T-helper 2 cell treated with Interferon-gamma antibody and Interleukin-4, amounts not matched to agents 5 μg/mL and 100 μg/mL, for 36 hours (primary cell): ENCODE measurements at regions not wholly inside any gene's neighbourhood (a gene's known extent, or its start where the extent isn't known, plus 50 kb on each side); places are given as distances from the start of the nearest gene placed in this dataset.

Experiments used
- DNase-seq: peaks from one replicate; pipeline ENCODE4 v3.0.0; 2021; ENCODE audit warnings: low spot score
- H3K27ac Mint-ChIP-seq: one replicate; pipeline ENCODE4 v1.8.0; 2021; ENCODE audit warnings: mild to moderate bottlenecking, mixed read lengths
- H3K27me3 Mint-ChIP-seq: one replicate; pipeline ENCODE4 v1.8.0; 2021; ENCODE audit warnings: low read depth, mixed read lengths
- H3K36me3 Mint-ChIP-seq: one replicate; pipeline ENCODE4 v1.8.0; 2021; ENCODE audit warnings: low read depth, mixed read lengths
- H3K4me1 Mint-ChIP-seq: one replicate; pipeline ENCODE4 v1.8.0; 2021; ENCODE audit warnings: low read depth, mixed read lengths
- H3K4me3 Mint-ChIP-seq: one replicate; pipeline ENCODE4 v1.8.0; 2022; ENCODE audit warnings: mild to moderate bottlenecking, moderate library complexity, mixed read lengths
- H3K9me3 Mint-ChIP-seq: one replicate; pipeline ENCODE4 v1.8.0; 2021; ENCODE audit warnings: mixed read lengths

- Mint-ChIP-seq H3K36me3 (no peaks in the 10 kb centered on the region), H3K27me3 (no peaks in the 10 kb centered on the region), H3K9me3 (no peaks in the 10 kb centered on the region), H3K27ac (no peak overlapping the region), H3K4me3 (no peak overlapping the region), H3K4me1 (no peaks in the 10 kb centered on the region)
- no peak for DNase-seq
These were observed 183.9 kb upstream of the ST6GAL2 start for GRCh38 chr2:107069890-107070289.

- no peak for DNase-seq
- no peaks in the 10 kb centered on the region for H3K4me1 Mint-ChIP-seq
- no peak overlapping the region for H3K27ac Mint-ChIP-seq
- no peaks in the 10 kb centered on the region for H3K36me3 Mint-ChIP-seq
- H3K9me3 Mint-ChIP-seq: no peaks in the 10 kb centered on the region
- H3K4me3 Mint-ChIP-seq: no peak overlapping the region
- H3K27me3 Mint-ChIP-seq: no peaks in the 10 kb centered on the region
These were observed 186.4 kb upstream of the ST6GAL2 start for GRCh38 chr2:107072150-107072940.

- Mint-ChIP-seq H3K27me3 (no peaks in the 10 kb centered on the region), H3K4me1 (no peaks in the 10 kb centered on the region), H3K27ac (no peak overlapping the region), H3K9me3 (no peaks in the 10 kb centered on the region), H3K36me3 (no peaks in the 10 kb centered on the region), H3K4me3 (no peak overlapping the region)
- DNase-seq: no peak
These were observed 192.6 kb upstream of the ST6GAL2 start for GRCh38 chr2:107078584-107078983.

DNA sequence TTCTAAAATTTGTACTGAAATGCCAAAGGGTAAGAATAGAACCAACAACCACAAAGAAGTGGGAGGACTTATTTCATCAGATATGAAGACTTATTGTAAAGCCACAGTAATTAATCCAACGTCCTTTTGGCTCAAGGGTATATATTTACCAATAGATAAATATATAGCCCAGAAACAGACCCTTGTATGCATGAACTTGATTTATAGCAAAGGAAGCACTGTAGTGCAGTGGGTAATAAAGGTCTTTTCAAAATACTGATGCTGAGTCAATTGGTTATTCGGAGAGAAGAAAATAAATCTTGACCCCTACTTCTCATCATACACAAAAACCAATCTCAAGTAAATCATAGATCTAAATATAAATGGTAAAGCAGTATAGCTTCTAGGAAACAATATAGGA, 200.5 kb upstream of the ST6GAL2 start:
- Mint-ChIP-seq H3K36me3 (no peaks in the 10 kb centered on the region), H3K4me3 (no peak overlapping the region), H3K27me3 (no peaks in the 10 kb centered on the region), H3K4me1 (no peaks in the 10 kb centered on the region), H3K27ac (no peak overlapping the region), H3K9me3 (no peaks in the 10 kb centered on the region)
- DNase-seq: no peak

DNA sequence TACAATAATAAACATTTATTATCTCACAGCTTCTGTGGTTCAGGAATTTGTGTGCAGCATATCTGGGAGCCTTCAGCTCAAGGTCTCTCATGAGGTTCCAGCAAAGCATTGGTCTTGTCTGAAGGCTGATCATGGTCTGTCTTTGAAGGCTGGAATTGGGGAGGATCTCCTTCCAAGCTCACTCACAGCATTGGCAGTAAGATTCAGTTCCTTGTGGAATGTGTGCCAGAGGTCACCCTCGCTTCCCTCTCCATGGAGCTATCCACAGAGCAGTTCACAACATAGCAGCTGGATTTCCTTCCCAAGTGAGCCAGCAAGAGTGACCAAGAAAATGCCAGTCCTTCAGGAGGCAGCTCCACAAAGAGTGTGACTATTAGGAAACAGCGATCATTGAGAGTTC, 202.2 kb upstream of the ST6GAL2 start:
- Mint-ChIP-seq H3K9me3 (no peaks in the 10 kb centered on the region), H3K27ac (no peak overlapping the region), H3K36me3 (no peaks in the 10 kb centered on the region), H3K27me3 (no peaks in the 10 kb centered on the region), H3K4me1 (no peaks in the 10 kb centered on the region), H3K4me3 (no peak overlapping the region)
- DNase-seq: no peak

GRCh38 chr2:107091163-107091864, 205.3 kb upstream of the ST6GAL2 start:
- no peaks in the 10 kb centered on the region for H3K9me3 Mint-ChIP-seq
- no peak overlapping the region for H3K27ac Mint-ChIP-seq
- H3K27me3 Mint-ChIP-seq: no peaks in the 10 kb centered on the region
- H3K4me3 Mint-ChIP-seq: no peak overlapping the region
- H3K4me1 Mint-ChIP-seq: no peaks in the 10 kb centered on the region
- no peak for DNase-seq
- no peaks in the 10 kb centered on the region for H3K36me3 Mint-ChIP-seq

DNA sequence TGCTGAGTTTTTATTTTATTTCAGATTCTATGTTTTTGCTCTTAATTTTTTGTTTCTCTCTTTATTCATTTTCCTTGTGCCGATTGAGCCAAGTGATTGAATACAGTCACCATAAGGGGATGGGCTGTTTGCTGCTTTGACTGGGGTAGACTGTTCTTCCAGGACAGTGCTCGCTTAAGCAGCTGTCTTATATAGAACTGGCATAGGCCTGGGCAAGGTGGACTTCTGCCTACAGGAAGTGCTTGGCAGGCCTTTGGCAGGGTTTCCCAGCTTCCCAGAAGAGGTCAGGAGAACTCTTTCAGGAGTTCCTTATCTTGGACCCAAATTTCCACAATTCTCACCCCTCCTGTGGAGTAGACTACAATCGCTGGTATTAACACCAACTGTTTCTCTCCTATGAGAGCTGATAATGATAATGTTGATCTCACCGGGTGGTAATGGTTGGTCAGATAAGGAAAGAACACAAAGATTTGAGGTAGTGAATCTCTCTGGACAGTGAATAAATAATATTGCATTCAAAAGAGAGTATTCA, 207.5 kb upstream of the ST6GAL2 start:
- Mint-ChIP-seq H3K36me3 (no peaks in the 10 kb centered on the region), H3K4me3 (no peak overlapping the region), H3K27me3 (no peaks in the 10 kb centered on the region), H3K9me3 (no peaks in the 10 kb centered on the region), H3K27ac (no peak overlapping the region), H3K4me1 (no peaks in the 10 kb centered on the region)
- DNase-seq: no peak

GRCh38 chr2:107094450-107094986, 208.6 kb upstream of the ST6GAL2 start:
- DNase-seq: no peak
- Mint-ChIP-seq H3K27me3 (no peaks in the 10 kb centered on the region), H3K9me3 (no peaks in the 10 kb centered on the region), H3K4me1 (no peaks in the 10 kb centered on the region), H3K27ac (no peak overlapping the region), H3K36me3 (no peaks in the 10 kb centered on the region), H3K4me3 (no peak overlapping the region)

DNA sequence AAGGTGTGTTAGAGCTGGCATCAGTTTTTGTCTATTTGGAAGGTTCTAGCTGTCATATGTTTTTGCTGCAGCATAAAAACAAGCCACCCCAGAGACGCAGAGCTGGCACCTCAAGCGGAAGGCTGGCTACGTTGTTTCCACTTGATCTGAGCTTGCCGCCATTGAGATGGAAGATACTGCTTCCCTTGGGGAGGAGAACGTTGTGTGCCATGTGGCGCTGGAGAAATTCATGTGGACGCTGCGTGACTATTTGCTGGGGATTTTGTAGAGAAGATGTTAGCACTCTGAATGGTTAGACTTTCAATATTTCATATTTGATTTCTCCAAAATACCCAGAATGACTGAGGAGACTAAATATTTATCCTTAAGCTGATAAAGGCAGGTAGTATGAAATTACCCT, 216.2 kb upstream of the ST6GAL2 start:
- no peak for DNase-seq
- no peak overlapping the region for H3K27ac Mint-ChIP-seq
- no peaks in the 10 kb centered on the region for H3K4me1 Mint-ChIP-seq
- H3K4me3 Mint-ChIP-seq: no peak overlapping the region
- H3K27me3 Mint-ChIP-seq: no peaks in the 10 kb centered on the region
- peaks cover 6% of the 10 kb centered on the region for H3K9me3 Mint-ChIP-seq
- no peaks in the 10 kb centered on the region for H3K36me3 Mint-ChIP-seq

- H3K36me3 Mint-ChIP-seq: no peaks in the 10 kb centered on the region
- H3K27me3 Mint-ChIP-seq: no peaks in the 10 kb centered on the region
- H3K9me3 Mint-ChIP-seq: peaks cover 6% of the 10 kb centered on the region
- H3K4me1 Mint-ChIP-seq: no peaks in the 10 kb centered on the region
- no peak overlapping the region for H3K27ac Mint-ChIP-seq
- DNase-seq: no peak
- no peak overlapping the region for H3K4me3 Mint-ChIP-seq
These were observed 221.4 kb upstream of the ST6GAL2 start for GRCh38 chr2:107107351-107107750.

DNA sequence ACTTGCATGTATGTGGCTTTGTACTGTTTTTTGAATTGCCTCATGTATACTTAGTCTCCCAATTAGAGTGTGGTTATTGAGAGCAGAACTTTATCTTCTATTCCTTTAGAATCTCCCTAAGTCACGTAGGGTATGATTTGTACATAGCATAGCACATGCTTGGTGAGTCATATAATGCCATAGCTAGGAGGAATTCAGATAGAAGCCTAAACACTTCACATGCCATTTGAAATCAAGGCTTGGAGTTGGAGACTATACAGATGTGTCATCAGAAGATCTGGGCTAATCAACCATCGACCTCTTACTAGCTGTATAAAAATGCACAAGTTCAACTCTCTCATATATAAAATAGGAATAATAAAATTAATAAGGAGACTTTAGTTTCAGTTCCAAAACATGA, 222.6 kb upstream of the ST6GAL2 start:
- Mint-ChIP-seq H3K27ac (no peak overlapping the region), H3K4me1 (no peaks in the 10 kb centered on the region), H3K27me3 (no peaks in the 10 kb centered on the region)

GRCh38 chr2:107111623-107112022, 225.7 kb upstream of the ST6GAL2 start:
- Mint-ChIP-seq H3K4me3 (no peak overlapping the region), H3K27ac (no peak overlapping the region), H3K4me1 (no peaks in the 10 kb centered on the region), H3K9me3 (no peaks in the 10 kb centered on the region), H3K27me3 (no peaks in the 10 kb centered on the region), H3K36me3 (no peaks in the 10 kb centered on the region)
- DNase-seq: no peak

More for the DNA sequence above, 222.6 kb upstream of the ST6GAL2 start:
- Mint-ChIP-seq H3K9me3 (peaks cover 6% of the 10 kb centered on the region), H3K4me3 (no peak overlapping the region), H3K36me3 (no peaks in the 10 kb centered on the region)
- no peak for DNase-seq

DNA sequence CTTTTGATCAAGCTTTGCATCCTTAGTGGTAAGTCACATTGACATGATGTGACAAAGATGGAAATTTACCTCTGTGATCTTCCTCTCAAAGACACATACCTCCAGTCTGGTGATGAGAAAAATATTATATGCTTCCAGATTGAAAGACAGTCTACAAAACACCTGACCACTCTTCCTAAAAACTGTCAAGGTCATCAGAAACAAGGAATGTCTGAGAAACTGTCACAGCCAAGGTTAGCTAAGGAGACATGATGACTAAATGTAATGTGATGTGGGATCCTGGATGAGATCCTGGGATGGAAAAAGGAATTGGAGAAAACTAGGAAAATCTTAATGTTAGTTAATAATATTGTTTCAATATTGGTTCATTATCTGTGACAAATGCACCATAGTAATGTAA, 226.6 kb upstream of the ST6GAL2 start:
- H3K27ac Mint-ChIP-seq: no peak overlapping the region
- no peaks in the 10 kb centered on the region for H3K36me3 Mint-ChIP-seq
- H3K4me3 Mint-ChIP-seq: no peak overlapping the region
- no peaks in the 10 kb centered on the region for H3K4me1 Mint-ChIP-seq
- no peak for DNase-seq
- no peaks in the 10 kb centered on the region for H3K9me3 Mint-ChIP-seq
- H3K27me3 Mint-ChIP-seq: no peaks in the 10 kb centered on the region

- H3K36me3 Mint-ChIP-seq: no peaks in the 10 kb centered on the region
- H3K4me1 Mint-ChIP-seq: no peaks in the 10 kb centered on the region
- no peak overlapping the region for H3K27ac Mint-ChIP-seq
- H3K27me3 Mint-ChIP-seq: no peaks in the 10 kb centered on the region
- no peak overlapping the region for H3K4me3 Mint-ChIP-seq
- no peak for DNase-seq
- H3K9me3 Mint-ChIP-seq: no peaks in the 10 kb centered on the region
These were observed 242.4 kb upstream of the ST6GAL2 start for GRCh38 chr2:107128381-107128780.
